ENCODE measurements at regions not wholly inside any gene's neighbourhood (a gene's known extent, or its start where the extent isn't known, plus 50 kb on each side); places are given as distances from the start of the nearest gene placed in this dataset.

GRCh38 chr9:87827341-87827740 is 55.3 kb upstream of the SPATA31E1 start:
- H3K36me3 ChIP-seq: no peaks in the 10 kb centered on the region
- no peak for DNase-seq
- no peak overlapping the region for H3K9ac ChIP-seq (ENCODE audit: low read depth in 2 of 2, low read length in 2 of 2)
- no peaks in the 10 kb centered on the region for H3K4me1 ChIP-seq
- no peaks in the 10 kb centered on the region for H3K27me3 ChIP-seq
- no peaks in the 10 kb centered on the region for H3K9me3 ChIP-seq
- no peak overlapping the region for H3K27ac ChIP-seq
- no peak overlapping the region for H3K4me3 ChIP-seq
- intact Hi-C loops (cut with DNase I): no loop called here
- TF ChIP-seq CTCF (IDR thresholded peaks at IDR 0.05): no peak

DNA sequence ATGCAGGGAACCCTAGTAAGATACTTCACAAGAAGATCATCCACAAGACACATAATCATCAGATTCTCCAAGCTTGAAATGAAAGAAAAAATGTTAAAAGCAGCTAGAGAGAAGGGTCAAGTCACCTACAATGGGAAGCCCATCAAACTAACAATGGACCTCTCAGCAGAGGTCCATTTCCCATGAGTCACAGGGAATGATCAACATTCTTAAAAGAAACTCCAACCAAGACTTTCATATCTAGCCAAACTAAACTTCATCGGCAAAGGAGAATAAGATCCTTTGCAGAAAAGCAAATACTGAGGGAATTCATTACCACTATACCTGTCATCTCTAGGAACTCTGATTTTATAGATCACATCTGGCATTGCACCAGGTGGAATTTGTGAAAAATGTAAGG is 52.9 kb upstream of the SPATA31E1 start:
- intact Hi-C loops (cut with DNase I): no loop called here
- no peak for DNase-seq
- no peak overlapping the region for H3K4me3 ChIP-seq
- no peaks in the 10 kb centered on the region for H3K4me1 ChIP-seq
- no peak overlapping the region for H3K9ac ChIP-seq (ENCODE audit: low read depth in 2 of 2, low read length in 2 of 2)
- H3K27me3 ChIP-seq: no peaks in the 10 kb centered on the region
- H3K9me3 ChIP-seq: no peaks in the 10 kb centered on the region
- no peak for TF ChIP-seq CTCF (IDR thresholded peaks at IDR 0.05)
- no peak overlapping the region for H3K27ac ChIP-seq
- H3K36me3 ChIP-seq: no peaks in the 10 kb centered on the region

- TF ChIP-seq CTCF (IDR thresholded peaks at IDR 0.05): no peak
- Histone ChIP-seq H3K9ac (ENCODE audit: low read depth in 2 of 2, low read length in 2 of 2) (no peak overlapping the region), H3K36me3 (no peaks in the 10 kb centered on the region), H3K4me3 (no peak overlapping the region), H3K9me3 (no peaks in the 10 kb centered on the region), H3K27ac (no peak overlapping the region), H3K27me3 (no peaks in the 10 kb centered on the region), H3K4me1 (no peaks in the 10 kb centered on the region)
- no peak for DNase-seq
- intact Hi-C loops (cut with DNase I): no loop called here
These were observed 52.2 kb upstream of the SPATA31E1 start for GRCh38 chr9:87830446-87830845.

DNA sequence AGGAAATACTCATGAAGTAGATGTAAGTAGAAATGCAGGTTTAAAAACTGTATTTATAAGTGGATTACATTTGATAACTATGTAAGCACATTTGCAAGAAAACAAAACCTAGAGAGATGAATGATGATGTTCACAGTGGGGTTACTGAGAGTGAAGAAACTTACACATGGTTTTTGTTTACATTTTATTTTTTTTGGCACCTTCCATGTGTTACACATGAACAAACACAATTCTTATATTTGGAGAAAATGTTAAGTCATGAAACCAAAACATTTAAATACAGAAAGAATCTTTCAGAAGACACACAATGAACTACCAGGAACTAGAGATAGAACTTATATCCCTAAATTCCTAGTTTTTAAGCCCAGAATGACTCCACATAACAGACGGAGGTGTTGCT is 51.5 kb upstream of the SPATA31E1 start:
- Histone ChIP-seq H3K36me3 (no peaks in the 10 kb centered on the region), H3K27ac (no peak overlapping the region), H3K4me1 (no peaks in the 10 kb centered on the region), H3K9me3 (no peaks in the 10 kb centered on the region), H3K9ac (ENCODE audit: low read depth in 2 of 2, low read length in 2 of 2) (no peak overlapping the region), H3K4me3 (no peak overlapping the region), H3K27me3 (no peaks in the 10 kb centered on the region)
- intact Hi-C loops (cut with DNase I): no loop called here
- TF ChIP-seq CTCF (IDR thresholded peaks at IDR 0.05): no peak
- no peak for DNase-seq
